SK-N-SH (cell line): ENCODE measurements at regions not wholly inside any gene's neighbourhood (a gene's known extent, or its start where the extent isn't known, plus 50 kb on each side); places are given as distances from the start of the nearest gene placed in this dataset.

Experiments
- CTCF ChIP-seq: fragments of 200-600 bp; sonication (generic); IDR thresholded peaks from 2 replicates; pipeline ENCODE4 v1.6.1; 2017; ENCODE audit warnings: antibody characterized with exemption, mild to moderate bottlenecking, moderate library complexity
- FOXM1 ChIP-seq: IDR thresholded peaks from 2 replicates; pipeline ENCODE4 v1.4.0; 2012; ENCODE audit warnings: low read depth, mild to moderate bottlenecking
- GABPA ChIP-seq: IDR thresholded peaks from 2 replicates; pipeline ENCODE4 v1.4.0; 2012; ENCODE audit warnings: low read depth, mild to moderate bottlenecking
- JUND ChIP-seq: IDR thresholded peaks from 2 replicates; pipeline ENCODE4 v1.4.0; 2012
- SMC3 ChIP-seq: IDR thresholded peaks from 2 replicates; pipeline ENCODE4 v1.6.1; 2012; ENCODE audit warnings: low read depth, low read length, improper control_type of control experiment
- TCF12 ChIP-seq: IDR thresholded peaks from 2 replicates; pipeline ENCODE4 v1.4.0; 2012
- TF ChIP-seq, protein P1 (sequence below): IDR thresholded peaks from 2 replicates; pipeline ENCODE4 v1.6.1; 2012; ENCODE audit warnings: mild to moderate bottlenecking, low read depth, low read length, moderate library complexity

- TF ChIP-seq CTCF (no peak), FOXM1 (no peak), TCF12 (no peak), JUND (no peak), SMC3 (no peak), GABPA (no peak)
- TF ChIP-seq, protein P1, sequence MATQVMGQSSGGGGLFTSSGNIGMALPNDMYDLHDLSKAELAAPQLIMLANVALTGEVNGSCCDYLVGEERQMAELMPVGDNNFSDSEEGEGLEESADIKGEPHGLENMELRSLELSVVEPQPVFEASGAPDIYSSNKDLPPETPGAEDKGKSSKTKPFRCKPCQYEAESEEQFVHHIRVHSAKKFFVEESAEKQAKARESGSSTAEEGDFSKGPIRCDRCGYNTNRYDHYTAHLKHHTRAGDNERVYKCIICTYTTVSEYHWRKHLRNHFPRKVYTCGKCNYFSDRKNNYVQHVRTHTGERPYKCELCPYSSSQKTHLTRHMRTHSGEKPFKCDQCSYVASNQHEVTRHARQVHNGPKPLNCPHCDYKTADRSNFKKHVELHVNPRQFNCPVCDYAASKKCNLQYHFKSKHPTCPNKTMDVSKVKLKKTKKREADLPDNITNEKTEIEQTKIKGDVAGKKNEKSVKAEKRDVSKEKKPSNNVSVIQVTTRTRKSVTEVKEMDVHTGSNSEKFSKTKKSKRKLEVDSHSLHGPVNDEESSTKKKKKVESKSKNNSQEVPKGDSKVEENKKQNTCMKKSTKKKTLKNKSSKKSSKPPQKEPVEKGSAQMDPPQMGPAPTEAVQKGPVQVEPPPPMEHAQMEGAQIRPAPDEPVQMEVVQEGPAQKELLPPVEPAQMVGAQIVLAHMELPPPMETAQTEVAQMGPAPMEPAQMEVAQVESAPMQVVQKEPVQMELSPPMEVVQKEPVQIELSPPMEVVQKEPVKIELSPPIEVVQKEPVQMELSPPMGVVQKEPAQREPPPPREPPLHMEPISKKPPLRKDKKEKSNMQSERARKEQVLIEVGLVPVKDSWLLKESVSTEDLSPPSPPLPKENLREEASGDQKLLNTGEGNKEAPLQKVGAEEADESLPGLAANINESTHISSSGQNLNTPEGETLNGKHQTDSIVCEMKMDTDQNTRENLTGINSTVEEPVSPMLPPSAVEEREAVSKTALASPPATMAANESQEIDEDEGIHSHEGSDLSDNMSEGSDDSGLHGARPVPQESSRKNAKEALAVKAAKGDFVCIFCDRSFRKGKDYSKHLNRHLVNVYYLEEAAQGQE: no peak
These were observed 509.3 kb upstream of the PPP2R3A start for GRCh38 chr3:135456108-135456790.
